Fibroblast of peridontal ligament (primary cell): ENCODE measurements at regions not wholly inside any gene's neighbourhood (a gene's known extent, or its start where the extent isn't known, plus 50 kb on each side); places are given as distances from the start of the nearest gene placed in this dataset.

Source experiments
- DNase-seq: peaks from one replicate; pipeline ENCODE4 v3.0.0-alpha.2; 2010; ENCODE audit errors: extremely low read depth

- DNase-seq: no peak
These were observed 101.0 kb downstream of the HRH4 start for GRCh38 chr18:24561369-24561965.

DNA sequence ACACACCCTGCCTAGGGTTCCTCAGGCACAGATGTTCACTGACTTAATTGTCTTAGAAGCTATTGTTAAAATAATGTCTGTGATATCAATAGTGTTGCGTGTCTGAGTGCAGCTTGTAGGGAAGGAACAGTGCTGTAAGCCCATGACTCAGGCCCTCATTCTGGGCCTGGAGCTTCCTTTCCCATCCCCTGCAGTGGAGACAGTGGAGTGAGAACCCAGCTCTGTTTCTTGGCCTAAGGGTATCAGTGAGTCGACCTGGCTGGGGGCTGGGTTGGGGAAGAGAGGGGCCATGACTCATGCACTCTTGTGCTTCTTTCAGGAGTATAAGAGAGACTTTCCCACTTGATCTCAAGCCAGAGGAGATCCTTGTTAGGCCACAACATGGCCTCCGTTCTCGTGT is 106.8 kb downstream of the HRH4 start:
- DNase-seq: no peak

DNA sequence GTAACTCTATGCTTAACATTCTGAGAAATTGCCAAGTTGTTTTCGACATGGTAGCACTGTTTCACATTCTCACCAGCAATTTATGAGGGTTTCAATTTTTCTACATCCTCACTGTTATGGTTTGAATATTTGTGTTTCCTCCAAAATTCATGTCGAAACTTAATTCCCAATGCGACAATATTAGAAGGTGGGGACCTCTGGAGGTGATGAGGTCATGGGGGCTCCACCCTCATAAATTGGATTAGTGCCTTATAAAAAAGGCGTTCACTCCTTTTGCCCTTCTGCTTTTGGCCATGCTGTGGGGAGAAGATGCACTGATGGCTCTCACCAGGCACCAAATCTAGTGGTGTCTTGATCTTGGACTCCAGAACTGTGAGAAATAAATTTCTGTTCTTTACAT is 110.3 kb downstream of the HRH4 start:
- DNase-seq: no peak

DNA sequence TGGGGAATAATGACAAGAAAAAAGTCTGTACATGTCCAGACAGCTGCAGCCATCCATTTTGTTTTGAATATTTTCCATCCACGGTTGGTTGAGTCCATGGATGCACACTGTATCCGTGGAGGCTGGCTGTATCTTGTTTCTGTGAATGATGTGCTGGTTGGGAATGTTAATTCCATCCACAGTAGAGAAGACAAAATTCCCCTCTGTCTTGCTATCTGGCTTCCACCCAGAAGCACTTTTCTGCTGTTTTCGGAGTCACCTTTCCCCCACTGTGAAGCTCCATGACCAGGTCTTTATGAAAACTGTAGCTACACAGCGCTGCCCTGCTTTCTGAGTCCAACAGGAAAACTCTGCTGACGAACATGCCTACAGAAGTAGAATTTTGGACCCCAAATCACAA is 122.3 kb downstream of the HRH4 start:
- DNase-seq: no peak

- no peak for DNase-seq
These were observed 123.8 kb downstream of the HRH4 start for GRCh38 chr18:24584205-24584604.

DNA sequence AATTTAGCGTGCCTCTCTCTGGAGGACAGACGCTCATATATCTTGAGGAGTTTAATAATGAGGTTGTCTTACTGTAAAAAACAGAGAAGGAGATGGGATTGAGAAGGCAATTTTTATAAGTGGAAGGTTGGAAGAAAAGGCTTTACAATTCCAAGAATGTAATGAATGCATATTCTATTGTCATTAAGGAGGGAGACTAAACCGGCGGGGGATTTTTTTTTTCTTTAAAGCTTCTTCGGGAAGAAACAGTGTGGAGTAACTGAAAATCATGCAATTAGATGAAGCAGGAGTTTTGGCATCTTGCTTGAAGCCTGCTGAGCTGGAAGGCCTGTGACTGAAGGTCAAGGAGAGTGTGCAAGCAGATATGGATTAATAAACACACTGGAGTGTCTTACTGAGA is 124.4 kb downstream of the HRH4 start:
- no peak for DNase-seq

- DNase-seq: no peak
These were observed 125.6 kb downstream of the HRH4 start for GRCh38 chr18:24585996-24586566.

- DNase-seq: no peak
These were observed 126.4 kb downstream of the HRH4 start for GRCh38 chr18:24586662-24587360.

- DNase-seq: no peak
These were observed 128.0 kb downstream of the HRH4 start for GRCh38 chr18:24588440-24588839.

GRCh38 chr18:24590946-24591345 is 130.5 kb downstream of the HRH4 start:
- no peak for DNase-seq

DNA sequence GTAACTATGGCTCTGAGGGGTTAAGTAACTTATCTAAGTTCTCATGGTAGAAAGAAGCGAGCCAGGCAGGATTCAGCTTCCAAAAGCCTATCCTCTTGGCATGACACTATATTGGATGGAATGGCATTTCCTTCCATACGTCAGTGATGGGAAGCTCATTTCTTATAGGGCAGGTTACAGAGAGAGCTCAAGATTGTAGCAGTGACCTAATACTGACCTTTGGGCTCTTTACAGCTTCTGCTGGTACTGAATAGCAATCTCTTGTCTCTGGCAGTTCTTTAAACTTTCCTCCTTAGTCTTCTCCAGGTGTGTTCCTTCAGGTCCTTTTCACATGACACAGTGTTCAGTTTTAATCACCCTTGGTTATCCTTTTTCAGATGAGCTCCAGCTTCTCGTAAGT is 133.0 kb downstream of the HRH4 start:
- DNase-seq: no peak

- no peak for DNase-seq
These were observed 133.4 kb downstream of the HRH4 start for GRCh38 chr18:24593886-24594285.

GRCh38 chr18:24595561-24596031 is 135.2 kb downstream of the HRH4 start:
- DNase-seq: no peak

DNA sequence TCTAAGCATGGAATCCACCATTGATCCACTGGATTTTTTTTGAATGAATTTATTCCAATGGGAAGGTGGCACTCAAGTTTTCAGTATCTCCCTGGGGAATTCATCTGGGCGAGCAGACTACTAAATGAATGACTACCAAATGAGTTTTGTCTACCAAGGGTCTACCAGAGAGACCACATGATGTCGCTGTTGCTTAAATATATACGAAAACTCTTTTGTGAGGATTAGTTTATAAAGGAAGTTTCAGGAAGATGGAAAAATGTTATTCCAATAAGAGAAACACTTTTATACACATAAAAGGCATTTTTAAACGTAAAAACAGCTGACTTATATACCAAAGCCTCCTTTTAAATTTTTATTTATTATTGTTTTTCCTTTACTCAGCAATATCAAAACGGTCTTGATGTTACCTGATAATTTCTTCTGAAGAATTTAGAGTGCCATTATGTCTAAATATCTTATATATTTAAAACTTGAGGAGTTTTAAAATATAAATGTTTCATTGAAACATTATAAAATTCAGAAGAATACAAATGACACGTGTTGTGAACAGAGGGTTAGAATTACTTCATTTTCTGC is 139.7 kb downstream of the HRH4 start:
- peak; percentile 77 for DNase-seq

DNA sequence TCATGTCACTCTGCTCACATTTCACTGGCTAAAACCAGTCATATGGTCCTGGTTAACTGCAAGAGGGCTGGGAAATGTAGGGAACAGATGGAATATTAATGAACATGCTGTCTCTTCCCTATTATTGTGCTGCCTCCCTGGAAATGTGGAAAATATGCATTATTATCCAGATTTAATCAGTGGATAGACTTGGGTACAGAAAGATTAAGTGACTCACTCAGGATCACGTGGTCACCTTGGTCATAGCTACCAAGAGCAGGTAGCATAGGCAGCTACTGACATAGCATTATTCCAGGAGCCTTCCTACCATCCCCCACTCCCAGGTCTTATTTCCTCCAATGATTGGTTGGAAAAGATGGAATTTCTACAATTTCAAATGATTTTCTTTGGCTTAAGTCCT is 141.1 kb downstream of the HRH4 start:
- no peak for DNase-seq

DNA sequence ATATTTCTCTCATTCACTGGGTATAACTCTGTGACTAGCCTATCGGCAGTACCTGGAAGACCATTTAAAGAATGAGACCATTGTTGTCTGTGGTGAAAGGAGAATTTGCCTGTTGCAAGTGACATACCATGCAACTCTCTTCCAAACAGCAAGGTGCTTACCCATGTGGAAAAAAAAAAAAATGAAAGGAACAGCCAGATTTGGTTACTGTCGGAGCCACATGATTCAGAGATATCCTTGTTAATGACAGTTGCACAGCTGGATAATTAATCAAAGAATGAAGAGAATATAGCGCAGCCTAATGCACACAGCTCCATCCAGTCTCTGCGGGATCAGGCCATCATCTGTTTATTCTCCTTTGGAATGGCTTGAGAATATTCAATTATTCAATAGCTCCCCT is 141.8 kb downstream of the HRH4 start:
- no peak for DNase-seq

DNA sequence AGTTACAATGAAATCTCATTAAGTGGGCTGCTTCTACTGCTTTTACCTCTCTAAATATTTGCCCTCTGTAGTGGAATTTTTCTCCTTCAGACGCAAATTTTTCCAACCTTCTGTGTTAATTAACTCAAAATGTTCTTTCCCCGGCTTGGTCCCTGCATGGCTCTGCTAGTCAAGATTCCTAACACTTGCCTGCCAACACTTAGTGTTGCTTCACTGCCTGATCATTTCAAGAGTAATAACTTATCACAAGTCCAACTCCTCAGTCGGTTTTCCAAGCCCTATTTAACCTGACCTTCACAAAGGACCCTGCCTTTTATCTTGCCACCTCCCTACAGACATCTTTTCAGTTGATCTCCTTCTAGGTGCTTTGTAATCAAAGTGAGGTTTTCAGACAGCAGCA is 142.7 kb downstream of the HRH4 start:
- no peak for DNase-seq

GRCh38 chr18:24605444-24605843 is 145.0 kb downstream of the HRH4 start:
- no peak for DNase-seq

- DNase-seq: no peak
These were observed 148.8 kb downstream of the HRH4 start for GRCh38 chr18:24609254-24609653.

- no peak for DNase-seq
These were observed 150.6 kb downstream of the HRH4 start for GRCh38 chr18:24611075-24611474.

GRCh38 chr18:24613896-24614640 is 153.6 kb downstream of the HRH4 start:
- DNase-seq: no peak

GRCh38 chr18:24616653-24617052 is 156.2 kb downstream of the HRH4 start:
- no peak for DNase-seq
